ES-I3 (cell line): ENCODE measurements at regions not wholly inside any gene's neighbourhood (a gene's known extent, or its start where the extent isn't known, plus 50 kb on each side); places are given as distances from the start of the nearest gene placed in this dataset.

Experiments used
- H3K36me3 ChIP-seq: 2 replicates; pipeline ENCODE4 v1.6.1; 2013; ENCODE audit warnings: mild to moderate bottlenecking, low read length, control low read depth, moderate library complexity; ENCODE audit not compliant: insufficient read depth
- H3K4me1 ChIP-seq: 2 replicates; pipeline ENCODE4 v1.6.1; 2013; ENCODE audit warnings: mild to moderate bottlenecking, control low read depth, low read length; ENCODE audit not compliant: insufficient read depth
- H3K9ac ChIP-seq: 2 replicates; pipeline ENCODE4 v1.6.1; 2013; ENCODE audit warnings: low read depth, mild to moderate bottlenecking, low read length, moderate library complexity
- H3K9me3 ChIP-seq: 2 replicates; pipeline ENCODE4 v1.6.1; 2013; ENCODE audit warnings: mild to moderate bottlenecking, low read length, moderate library complexity; ENCODE audit not compliant: control insufficient read depth, insufficient read depth

DNA sequence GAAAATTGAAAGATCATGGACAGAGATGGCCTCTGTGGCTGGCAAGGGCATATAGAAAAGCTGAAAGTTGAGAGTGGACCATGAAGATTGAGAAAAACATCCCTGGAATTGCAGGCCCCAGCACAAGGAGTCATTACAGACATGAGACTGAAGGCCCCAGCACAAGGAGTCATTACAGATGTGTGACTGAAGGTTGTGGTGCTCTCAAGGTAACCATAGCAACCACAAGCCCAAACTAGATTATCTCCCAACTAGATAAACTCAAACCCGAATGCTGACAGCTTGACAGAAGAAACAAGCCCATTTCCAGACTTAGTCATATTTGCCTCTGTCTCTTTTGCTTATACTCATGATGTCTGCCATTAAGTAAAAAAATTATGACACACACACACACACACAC, 1252.1 kb upstream of the ADGRL4 start:
- Histone ChIP-seq H3K9me3 (no peaks in the 10 kb centered on the region), H3K36me3 (no peaks in the 10 kb centered on the region), H3K4me1 (no peaks in the 10 kb centered on the region), H3K9ac (no peak overlapping the region)

DNA sequence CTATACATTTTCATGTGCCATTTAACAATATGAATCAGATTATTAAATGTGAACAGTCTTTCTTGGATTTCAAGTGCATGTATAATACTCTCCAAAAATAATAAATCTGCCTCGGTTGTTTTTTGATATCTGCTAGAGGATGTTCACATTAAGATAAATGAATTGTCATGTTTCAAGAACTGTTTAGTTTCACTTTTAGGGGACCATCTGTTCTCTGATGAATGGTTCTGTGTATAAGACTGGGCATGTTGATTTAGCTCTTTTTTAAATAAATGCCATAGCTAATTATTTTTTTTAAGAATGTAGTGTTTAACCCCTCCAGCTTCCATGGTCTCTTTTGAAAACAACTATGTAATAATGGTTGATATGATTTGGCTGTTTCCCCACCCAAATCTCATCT, 1245.1 kb upstream of the ADGRL4 start:
- no peak overlapping the region for H3K9ac ChIP-seq
- no peaks in the 10 kb centered on the region for H3K4me1 ChIP-seq
- H3K9me3 ChIP-seq: no peaks in the 10 kb centered on the region
- no peaks in the 10 kb centered on the region for H3K36me3 ChIP-seq

DNA sequence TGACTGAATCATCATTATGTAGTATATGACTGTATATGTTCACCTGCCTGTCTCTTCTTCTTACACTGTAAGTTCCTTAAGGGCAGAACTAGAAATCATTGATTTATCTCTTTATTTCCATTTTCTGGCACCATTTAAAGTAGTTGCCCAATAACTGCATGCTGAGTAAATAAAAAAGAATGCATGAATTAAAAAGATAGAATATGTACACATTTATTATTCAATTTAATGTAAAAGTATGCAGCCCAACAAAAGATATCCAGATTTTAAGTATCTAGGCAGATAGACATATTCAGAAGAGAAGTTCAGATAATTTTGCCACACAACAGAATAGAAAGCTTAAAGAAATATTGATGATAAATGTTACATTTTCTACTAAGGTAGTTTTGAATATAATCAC, 1244.6 kb upstream of the ADGRL4 start:
- Histone ChIP-seq H3K9me3 (no peaks in the 10 kb centered on the region), H3K9ac (no peak overlapping the region), H3K4me1 (no peaks in the 10 kb centered on the region), H3K36me3 (no peaks in the 10 kb centered on the region)

DNA sequence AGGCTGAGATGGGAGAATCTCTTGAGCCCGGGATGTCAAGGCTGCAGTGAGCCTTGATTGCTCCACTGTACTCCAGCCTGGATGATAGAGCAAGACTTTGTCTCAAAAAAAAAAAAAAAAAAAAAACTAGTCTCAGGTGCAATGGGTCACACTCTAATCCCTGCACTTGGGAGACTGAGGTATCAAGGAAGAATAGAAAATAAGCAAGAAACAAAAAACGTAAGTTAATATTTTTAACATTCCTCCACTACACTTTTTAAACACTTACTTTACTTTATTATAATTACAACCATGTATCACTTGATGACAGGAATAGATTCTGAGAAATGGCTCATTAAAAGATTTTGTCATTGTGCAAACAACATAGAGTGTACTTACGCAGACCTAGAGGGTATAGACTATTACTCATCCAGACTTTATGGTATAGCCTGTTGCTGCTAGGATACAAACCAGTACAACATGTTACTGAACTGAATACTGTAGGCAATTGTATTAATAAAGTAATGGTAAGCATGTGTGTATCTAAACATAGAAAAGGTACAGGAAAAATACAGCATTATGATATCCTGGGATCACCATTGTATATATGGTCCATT, 1244.1 kb upstream of the ADGRL4 start:
- no peak overlapping the region for H3K9ac ChIP-seq
- no peaks in the 10 kb centered on the region for H3K9me3 ChIP-seq
- H3K4me1 ChIP-seq: no peaks in the 10 kb centered on the region
- no peaks in the 10 kb centered on the region for H3K36me3 ChIP-seq

DNA sequence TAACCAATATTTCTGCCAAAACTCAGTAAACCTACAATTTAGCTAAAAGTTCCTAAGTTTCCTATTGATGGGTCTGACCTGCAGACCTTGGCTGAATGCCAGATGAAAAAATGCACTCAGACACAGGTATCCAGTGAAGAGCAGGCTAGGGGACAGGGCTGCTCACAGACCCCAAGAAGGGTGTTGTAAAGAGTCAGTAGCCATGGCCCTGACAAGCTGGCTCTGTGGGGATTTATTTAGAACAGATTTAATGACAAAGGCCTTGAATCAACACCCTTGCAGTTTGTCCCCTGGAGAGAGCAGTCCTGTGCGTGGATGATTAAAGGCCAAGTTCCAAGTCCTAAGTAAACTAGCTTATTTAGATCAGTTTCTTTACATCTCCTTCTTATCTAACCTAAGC, 1243.2 kb upstream of the ADGRL4 start:
- Histone ChIP-seq H3K9ac (no peak overlapping the region), H3K9me3 (no peaks in the 10 kb centered on the region), H3K4me1 (no peaks in the 10 kb centered on the region), H3K36me3 (no peaks in the 10 kb centered on the region)

DNA sequence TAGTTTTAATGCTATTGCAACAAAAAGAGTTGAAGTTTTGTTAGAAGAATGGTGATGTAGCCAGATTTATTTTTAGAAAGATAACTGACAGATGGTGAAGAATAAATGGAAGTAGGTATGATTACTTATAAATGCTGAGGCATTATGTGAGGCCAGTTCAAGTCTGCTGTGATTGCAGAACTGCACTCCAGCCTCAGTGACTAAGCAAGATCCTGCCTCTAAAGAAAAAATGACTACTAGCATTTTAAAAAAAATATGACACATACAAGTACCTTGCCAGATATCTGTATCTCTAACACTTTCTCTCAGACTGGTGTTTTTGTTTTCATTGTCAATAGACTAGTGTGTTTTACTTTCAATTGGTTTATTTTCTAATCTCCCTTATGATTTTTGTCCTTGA, 1242.4 kb upstream of the ADGRL4 start:
- H3K9ac ChIP-seq: no peak overlapping the region
- no peaks in the 10 kb centered on the region for H3K4me1 ChIP-seq
- no peaks in the 10 kb centered on the region for H3K9me3 ChIP-seq
- no peaks in the 10 kb centered on the region for H3K36me3 ChIP-seq

DNA sequence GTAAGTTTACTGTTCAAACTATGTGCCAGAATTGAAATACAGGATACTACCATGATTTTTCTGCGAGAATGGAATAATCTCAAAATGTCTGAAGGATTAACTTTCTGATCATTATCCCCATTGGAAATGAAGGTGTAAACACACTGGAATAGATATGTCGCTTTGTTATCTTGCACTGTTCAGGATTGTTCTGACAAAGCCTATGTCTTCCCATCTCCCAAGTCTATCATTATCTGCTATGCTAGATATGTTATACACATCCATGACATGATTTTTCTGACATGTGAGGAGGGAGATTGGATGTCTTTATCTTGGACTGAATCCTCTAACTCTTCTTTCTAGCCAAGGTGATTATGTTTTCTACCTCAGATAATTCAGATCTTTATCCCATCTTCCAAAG, 1239.3 kb upstream of the ADGRL4 start:
- no peaks in the 10 kb centered on the region for H3K9me3 ChIP-seq
- no peak overlapping the region for H3K9ac ChIP-seq
- no peaks in the 10 kb centered on the region for H3K36me3 ChIP-seq
- H3K4me1 ChIP-seq: no peaks in the 10 kb centered on the region

DNA sequence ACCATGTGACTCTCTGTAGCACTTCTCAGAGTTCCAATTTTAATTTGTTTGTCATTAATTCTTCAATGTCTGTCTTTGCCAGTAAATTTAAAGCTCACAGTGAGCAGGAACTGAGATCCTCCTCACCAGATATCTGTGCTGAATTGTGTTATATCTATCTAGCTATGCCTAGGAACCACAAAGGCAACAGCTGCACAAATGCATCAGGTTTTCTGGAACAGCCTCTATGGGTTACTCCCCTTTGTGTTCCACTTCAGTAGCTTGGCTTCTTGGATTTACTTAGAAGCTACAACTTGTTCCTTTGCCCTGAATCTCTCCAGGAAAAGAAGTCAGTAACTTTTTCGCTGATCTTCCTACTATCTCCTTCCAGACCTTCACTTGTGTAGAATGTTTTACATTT, 1237.8 kb upstream of the ADGRL4 start:
- Histone ChIP-seq H3K36me3 (no peaks in the 10 kb centered on the region), H3K9ac (no peak overlapping the region), H3K9me3 (no peaks in the 10 kb centered on the region), H3K4me1 (no peaks in the 10 kb centered on the region)

DNA sequence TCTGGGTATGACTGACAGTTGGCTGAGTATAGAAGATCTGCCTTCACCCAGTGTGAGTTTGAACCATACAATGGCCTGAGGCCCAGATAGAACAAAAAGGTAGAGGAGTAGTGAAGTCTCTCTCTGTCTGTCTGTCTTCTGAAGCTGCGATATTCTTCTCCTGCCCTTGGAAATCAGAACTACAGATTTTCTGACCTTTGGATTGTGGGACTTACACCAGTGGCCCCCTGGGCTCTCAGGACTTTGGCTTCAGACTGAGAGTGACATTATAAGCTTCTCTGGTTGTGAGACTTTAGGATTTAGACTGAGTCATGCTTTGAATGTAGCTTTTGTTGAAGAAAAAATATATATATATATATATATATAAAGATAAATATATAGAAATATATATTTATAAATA, 1235.0 kb upstream of the ADGRL4 start:
- Histone ChIP-seq H3K4me1 (no peaks in the 10 kb centered on the region), H3K9ac (no peak overlapping the region), H3K36me3 (no peaks in the 10 kb centered on the region), H3K9me3 (no peaks in the 10 kb centered on the region)

DNA sequence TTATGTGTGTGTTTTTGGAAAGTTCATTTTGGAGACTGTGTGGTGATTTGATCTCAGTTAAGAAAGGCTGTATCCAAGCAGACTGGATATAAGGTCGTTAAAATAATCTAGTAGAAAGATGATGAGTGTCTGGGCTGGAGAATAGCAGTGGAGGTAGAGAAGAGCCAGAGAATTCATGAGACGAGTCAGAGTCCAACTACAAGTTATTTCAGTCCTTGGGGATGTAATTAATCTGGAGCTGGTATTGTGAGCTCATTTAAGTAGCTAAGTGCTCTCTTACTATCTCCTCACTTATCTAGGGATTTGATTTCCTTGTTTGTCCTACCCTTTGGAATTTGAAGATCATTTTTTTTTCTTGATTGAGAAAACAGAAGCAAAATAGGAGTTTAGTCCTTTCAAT, 1219.0 kb upstream of the ADGRL4 start:
- Histone ChIP-seq H3K36me3 (no peaks in the 10 kb centered on the region), H3K4me1 (no peaks in the 10 kb centered on the region), H3K9ac (no peak overlapping the region), H3K9me3 (no peaks in the 10 kb centered on the region)

DNA sequence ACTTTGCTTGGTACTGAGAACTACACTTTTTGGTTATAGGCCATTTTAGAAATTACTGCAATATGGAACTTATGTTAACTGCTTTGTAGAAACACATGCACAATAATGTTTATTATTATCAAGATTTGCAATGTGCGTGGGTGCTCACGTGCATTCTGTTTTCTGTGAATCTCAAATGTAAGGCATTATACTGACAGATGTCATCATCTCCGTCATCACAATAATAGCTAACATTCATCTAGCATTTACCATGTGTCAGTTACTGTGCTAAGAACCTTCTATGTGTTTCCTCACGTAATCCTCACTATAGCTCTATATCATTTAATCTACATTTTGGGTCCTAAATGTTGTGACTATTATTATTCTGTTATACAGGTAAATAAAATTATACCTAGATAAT, 1214.8 kb upstream of the ADGRL4 start:
- Histone ChIP-seq H3K9ac (no peak overlapping the region), H3K9me3 (no peaks in the 10 kb centered on the region), H3K4me1 (no peaks in the 10 kb centered on the region), H3K36me3 (no peaks in the 10 kb centered on the region)

DNA sequence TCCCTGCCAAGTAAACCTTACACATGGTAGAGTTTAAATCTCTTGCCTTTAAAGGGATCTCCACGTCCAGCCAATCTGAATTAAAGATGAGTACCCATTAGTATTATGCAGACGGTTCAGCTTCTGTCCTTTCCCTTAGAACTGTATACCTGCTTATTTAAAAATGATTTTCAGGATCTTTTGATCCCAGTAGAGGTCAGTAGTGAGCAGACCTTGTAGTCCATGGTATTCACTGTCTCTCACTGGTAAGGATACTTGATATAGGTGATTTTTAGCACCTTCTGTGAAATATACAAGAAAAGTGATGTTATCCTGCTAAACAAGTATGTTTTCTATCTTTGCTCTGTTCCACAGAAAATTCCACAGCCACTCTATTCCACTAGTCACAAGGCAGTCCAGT, 1211.6 kb upstream of the ADGRL4 start:
- H3K9ac ChIP-seq: no peak overlapping the region
- no peaks in the 10 kb centered on the region for H3K4me1 ChIP-seq
- no peaks in the 10 kb centered on the region for H3K9me3 ChIP-seq
- H3K36me3 ChIP-seq: no peaks in the 10 kb centered on the region

DNA sequence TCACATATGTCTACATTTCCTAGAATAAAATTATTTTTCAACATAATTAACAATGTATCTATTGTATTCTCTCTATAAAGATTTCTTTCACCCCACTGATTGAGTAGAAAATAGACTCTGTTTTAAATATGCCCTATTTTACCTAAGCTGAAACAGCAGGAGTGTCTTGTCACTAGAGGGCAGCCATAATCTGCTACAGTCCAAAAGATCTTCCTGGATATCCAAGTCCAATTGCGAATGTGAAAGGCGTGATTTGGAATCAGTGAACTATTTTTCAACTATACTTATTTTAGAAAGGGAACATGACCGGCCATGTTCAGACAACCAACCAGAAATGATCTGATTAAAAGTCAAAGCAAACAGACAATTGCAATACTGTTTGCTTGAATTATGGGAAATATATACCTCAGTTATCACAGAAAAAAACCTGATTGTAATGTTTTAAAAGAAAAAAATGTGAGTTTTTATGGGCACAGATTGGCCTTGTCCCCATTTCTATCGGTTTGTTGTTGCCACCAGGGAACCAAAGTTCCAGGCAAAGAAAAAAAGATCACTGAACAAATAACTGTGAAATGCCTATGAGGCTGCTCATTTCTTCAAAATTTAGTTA, 1211.0 kb upstream of the ADGRL4 start:
- Histone ChIP-seq H3K9me3 (no peaks in the 10 kb centered on the region), H3K36me3 (no peaks in the 10 kb centered on the region), H3K4me1 (no peaks in the 10 kb centered on the region), H3K9ac (no peak overlapping the region)

DNA sequence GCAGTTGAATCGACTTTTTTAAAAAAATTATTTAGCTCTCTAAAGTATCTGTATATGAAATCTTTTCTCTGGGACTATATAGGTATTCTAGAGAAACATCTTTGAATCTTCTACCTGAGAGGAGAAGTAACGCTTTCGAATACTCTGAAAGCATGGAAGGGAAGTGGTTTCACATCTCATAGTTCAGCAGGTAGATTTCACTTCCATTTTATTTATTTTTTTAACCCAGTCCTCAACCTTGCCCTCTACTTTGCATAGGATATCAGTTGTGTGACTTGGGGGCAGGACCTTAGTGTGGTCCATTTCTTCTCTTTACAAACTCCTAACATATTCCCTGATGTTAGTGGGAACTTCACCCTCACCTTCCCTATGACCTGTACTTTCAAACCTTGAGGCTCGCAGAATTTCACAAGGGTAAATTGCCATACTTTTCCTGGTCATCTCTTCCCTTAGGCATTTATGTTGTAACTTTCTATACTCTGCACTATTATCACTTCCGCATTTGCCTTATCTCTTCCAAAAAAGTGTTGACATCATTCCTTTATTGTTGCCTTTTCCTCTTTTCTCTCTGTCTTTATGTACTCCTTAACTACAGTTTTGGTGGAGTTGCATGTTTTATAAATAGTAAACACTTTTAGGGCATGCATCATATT, 1208.5 kb upstream of the ADGRL4 start:
- H3K4me1 ChIP-seq: no peaks in the 10 kb centered on the region
- H3K9ac ChIP-seq: no peak overlapping the region
- no peaks in the 10 kb centered on the region for H3K9me3 ChIP-seq
- no peaks in the 10 kb centered on the region for H3K36me3 ChIP-seq

DNA sequence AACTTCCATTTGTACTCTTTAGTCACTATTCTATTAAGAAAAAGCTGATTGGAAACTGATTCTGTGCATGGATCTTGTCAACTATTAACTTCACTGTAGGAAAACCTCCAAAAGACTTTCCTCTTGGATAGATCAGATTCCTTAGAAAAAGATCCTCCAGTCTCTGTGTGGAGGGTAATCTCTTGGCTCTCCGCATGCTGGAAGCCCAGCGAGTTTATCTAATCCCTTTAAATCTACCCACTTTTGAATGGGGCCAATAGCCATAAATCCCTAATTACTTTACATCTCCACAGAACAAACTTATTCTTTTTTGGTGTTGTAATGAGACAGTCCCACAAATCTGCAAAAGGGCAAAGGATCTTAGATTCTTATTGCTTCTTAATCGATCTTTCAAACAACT, 1206.4 kb upstream of the ADGRL4 start:
- no peaks in the 10 kb centered on the region for H3K4me1 ChIP-seq
- H3K9me3 ChIP-seq: no peaks in the 10 kb centered on the region
- no peak overlapping the region for H3K9ac ChIP-seq
- H3K36me3 ChIP-seq: no peaks in the 10 kb centered on the region
